ENCODE measurements at regions not wholly inside any gene's neighbourhood (a gene's known extent, or its start where the extent isn't known, plus 50 kb on each side); places are given as distances from the start of the nearest gene placed in this dataset.

GRCh38 chr4:26034849-26035248, 120.8 kb downstream of the SMIM20 start:
- TF ChIP-seq, protein P1, sequence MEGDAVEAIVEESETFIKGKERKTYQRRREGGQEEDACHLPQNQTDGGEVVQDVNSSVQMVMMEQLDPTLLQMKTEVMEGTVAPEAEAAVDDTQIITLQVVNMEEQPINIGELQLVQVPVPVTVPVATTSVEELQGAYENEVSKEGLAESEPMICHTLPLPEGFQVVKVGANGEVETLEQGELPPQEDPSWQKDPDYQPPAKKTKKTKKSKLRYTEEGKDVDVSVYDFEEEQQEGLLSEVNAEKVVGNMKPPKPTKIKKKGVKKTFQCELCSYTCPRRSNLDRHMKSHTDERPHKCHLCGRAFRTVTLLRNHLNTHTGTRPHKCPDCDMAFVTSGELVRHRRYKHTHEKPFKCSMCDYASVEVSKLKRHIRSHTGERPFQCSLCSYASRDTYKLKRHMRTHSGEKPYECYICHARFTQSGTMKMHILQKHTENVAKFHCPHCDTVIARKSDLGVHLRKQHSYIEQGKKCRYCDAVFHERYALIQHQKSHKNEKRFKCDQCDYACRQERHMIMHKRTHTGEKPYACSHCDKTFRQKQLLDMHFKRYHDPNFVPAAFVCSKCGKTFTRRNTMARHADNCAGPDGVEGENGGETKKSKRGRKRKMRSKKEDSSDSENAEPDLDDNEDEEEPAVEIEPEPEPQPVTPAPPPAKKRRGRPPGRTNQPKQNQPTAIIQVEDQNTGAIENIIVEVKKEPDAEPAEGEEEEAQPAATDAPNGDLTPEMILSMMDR (IDR thresholded peaks at IDR 0.05) = no peak
- TF ChIP-seq POLR2A (IDR thresholded peaks at IDR 0.05) = no peak

All from testis (tissue), 2 donors.